ENCODE measurements at regions not wholly inside any gene's neighbourhood (a gene's known extent, or its start where the extent isn't known, plus 50 kb on each side); places are given as distances from the start of the nearest gene placed in this dataset.
"Not testable (repeated sequence)": the region's sequence is repeated elsewhere in the genome, so short reads cannot be mapped to it uniquely, and the experiment has no call there.

- DNase-seq (ENCODE audit: low read depth) = no peak
- TF ChIP-seq CTCF (IDR thresholded peaks at IDR 0.05; ENCODE audit: low read depth, low read length) = no peak
- no peak for TF ChIP-seq MYC (IDR thresholded peaks at IDR 0.05; ENCODE audit: low read depth, low read length)
- no peak overlapping the region for H3K4me3 ChIP-seq (ENCODE audit: low read depth, low read length)
Observed at GRCh38 chrX:138229718-138230117, 481.8 kb downstream of the FGF13 start.

GRCh38 chrX:138240266-138240665, 471.3 kb downstream of the FGF13 start:
- no peak for TF ChIP-seq CTCF (IDR thresholded peaks at IDR 0.05; ENCODE audit: low read depth, low read length)
- TF ChIP-seq MYC (IDR thresholded peaks at IDR 0.05; ENCODE audit: low read depth, low read length) = no peak
- TF ChIP-seq POLR2A (IDR thresholded peaks at IDR 0.05; ENCODE audit: extremely low read depth, insufficient read length) = no peak
- TF ChIP-seq MAX (IDR thresholded peaks at IDR 0.05; ENCODE audit: low read depth, low read length) = no peak
- no peak overlapping the region for H3K4me3 ChIP-seq (ENCODE audit: low read depth, low read length)
- DNase-seq (ENCODE audit: low read depth) = no peak

- DNase-seq (ENCODE audit: low read depth) = no peak
- TF ChIP-seq POLR2A (IDR thresholded peaks at IDR 0.05; ENCODE audit: extremely low read depth, insufficient read length) (no peak), MAX (IDR thresholded peaks at IDR 0.05; ENCODE audit: low read depth, low read length) (no peak), MYC (IDR thresholded peaks at IDR 0.05; ENCODE audit: low read depth, low read length) (no peak), CTCF (IDR thresholded peaks at IDR 0.05; ENCODE audit: low read depth, low read length) (no peak)
- H3K4me3 ChIP-seq (ENCODE audit: low read depth, low read length) = no peak overlapping the region
Observed at GRCh38 chrX:138254001-138254400, 457.5 kb downstream of the FGF13 start.

- no peak overlapping the region for H3K4me3 ChIP-seq (ENCODE audit: low read depth, low read length)
- DNase-seq (ENCODE audit: low read depth) = no peak
- TF ChIP-seq MYC (IDR thresholded peaks at IDR 0.05; ENCODE audit: low read depth, low read length) (no peak), POLR2A (IDR thresholded peaks at IDR 0.05; ENCODE audit: extremely low read depth, insufficient read length) (no peak), MAX (IDR thresholded peaks at IDR 0.05; ENCODE audit: low read depth, low read length) (no peak), CTCF (IDR thresholded peaks at IDR 0.05; ENCODE audit: low read depth, low read length) (no peak)
Observed at GRCh38 chrX:138255373-138255772, 456.1 kb downstream of the FGF13 start.

- not testable (repeated sequence) for H3K4me3 ChIP-seq (ENCODE audit: low read depth, low read length); DNase-seq (ENCODE audit: low read depth)
Observed at GRCh38 chrX:138264095-138264494, 447.4 kb downstream of the FGF13 start.

- no peak for TF ChIP-seq MAX (IDR thresholded peaks at IDR 0.05; ENCODE audit: low read depth, low read length)
- no peak for TF ChIP-seq CTCF (IDR thresholded peaks at IDR 0.05; ENCODE audit: low read depth, low read length)
- no peak for TF ChIP-seq MYC (IDR thresholded peaks at IDR 0.05; ENCODE audit: low read depth, low read length)
- TF ChIP-seq POLR2A (IDR thresholded peaks at IDR 0.05; ENCODE audit: extremely low read depth, insufficient read length) = no peak
- no peak overlapping the region for H3K4me3 ChIP-seq (ENCODE audit: low read depth, low read length)
- no peak for DNase-seq (ENCODE audit: low read depth)
Observed at GRCh38 chrX:138270931-138271330, 440.6 kb downstream of the FGF13 start.

GRCh38 chrX:138282598-138283150, 428.8 kb downstream of the FGF13 start:
- H3K4me3 ChIP-seq (ENCODE audit: low read depth, low read length); DNase-seq (ENCODE audit: low read depth): not testable (repeated sequence)

Data from NB4 (cell line).